Endothelial cell (in vitro differentiated cells): ENCODE measurements at regions not wholly inside any gene's neighbourhood (a gene's known extent, or its start where the extent isn't known, plus 50 kb on each side); places are given as distances from the start of the nearest gene placed in this dataset.

ENCODE experiments used
- DNase-seq: peaks from one replicate; pipeline ENCODE4 v3.0.0; 2021; ENCODE audit warnings: low spot score
- H3K27ac Mint-ChIP-seq: one replicate; pipeline ENCODE4 v1.8.0; 2021; ENCODE audit warnings: mixed read lengths, inconsistent platforms; ENCODE audit not compliant: unreplicated experiment
- H3K27me3 Mint-ChIP-seq: one replicate; pipeline ENCODE4 v1.8.0; 2021; ENCODE audit warnings: mild to moderate bottlenecking, moderate library complexity, mixed read lengths, inconsistent platforms; ENCODE audit not compliant: unreplicated experiment
- H3K36me3 Mint-ChIP-seq: one replicate; pipeline ENCODE4 v1.8.0; 2021; ENCODE audit warnings: mild to moderate bottlenecking, low read depth, mixed read lengths, inconsistent platforms; ENCODE audit not compliant: unreplicated experiment
- H3K4me1 Mint-ChIP-seq: one replicate; pipeline ENCODE4 v1.8.0; 2021; ENCODE audit warnings: mild to moderate bottlenecking, mixed read lengths, inconsistent platforms; ENCODE audit not compliant: unreplicated experiment
- H3K4me3 Mint-ChIP-seq: one replicate; pipeline ENCODE4 v1.8.0; 2021; ENCODE audit warnings: mild to moderate bottlenecking, mixed read lengths, inconsistent platforms; ENCODE audit not compliant: unreplicated experiment
- H3K9me3 Mint-ChIP-seq: one replicate; pipeline ENCODE4 v1.8.0; 2021; ENCODE audit warnings: mixed read lengths, inconsistent platforms; ENCODE audit not compliant: unreplicated experiment
- CTCF ChIP-seq: fragments of 200-600 bp; sonication (generic); IDR thresholded peaks from one replicate; pipeline ENCODE4 v1.5.0; 2021; ENCODE audit warnings: antibody characterized with exemption; ENCODE audit not compliant: unreplicated experiment

- Mint-ChIP-seq H3K27ac (no peak overlapping the region), H3K36me3 (peaks cover 8% of the 10 kb centered on the region), H3K9me3 (peaks cover 12% of the 10 kb centered on the region), H3K27me3 (peaks cover 5% of the 10 kb centered on the region), H3K4me3 (no peak overlapping the region), H3K4me1 (no peaks in the 10 kb centered on the region)
- DNase-seq: no peak
- no peak for TF ChIP-seq CTCF
Observed at GRCh38 chr10:128295003-128295402, 168.8 kb upstream of the MKI67 start.

- no peak overlapping the region for H3K4me3 Mint-ChIP-seq
- no peak overlapping the region for H3K27ac Mint-ChIP-seq
- no peak for TF ChIP-seq CTCF
- H3K4me1 Mint-ChIP-seq: no peaks in the 10 kb centered on the region
- H3K27me3 Mint-ChIP-seq: peaks cover 3% of the 10 kb centered on the region
- peaks cover 9% of the 10 kb centered on the region for H3K36me3 Mint-ChIP-seq
- DNase-seq: no peak
- peaks cover 4% of the 10 kb centered on the region for H3K9me3 Mint-ChIP-seq
Observed at GRCh38 chr10:128296253-128297007, 170.2 kb upstream of the MKI67 start.

- H3K27me3 Mint-ChIP-seq: peaks cover 3% of the 10 kb centered on the region
- H3K9me3 Mint-ChIP-seq: peaks cover 4% of the 10 kb centered on the region
- TF ChIP-seq CTCF: no peak
- H3K4me3 Mint-ChIP-seq: no peak overlapping the region
- DNase-seq: no peak
- H3K4me1 Mint-ChIP-seq: no peaks in the 10 kb centered on the region
- H3K27ac Mint-ChIP-seq: no peak overlapping the region
- H3K36me3 Mint-ChIP-seq: peaks cover 13% of the 10 kb centered on the region
Observed at GRCh38 chr10:128297709-128298378, 171.6 kb upstream of the MKI67 start.

- H3K36me3 Mint-ChIP-seq: peaks cover 13% of the 10 kb centered on the region
- peaks cover 4% of the 10 kb centered on the region for H3K9me3 Mint-ChIP-seq
- no peak overlapping the region for H3K27ac Mint-ChIP-seq
- peaks cover 3% of the 10 kb centered on the region for H3K27me3 Mint-ChIP-seq
- no peak overlapping the region for H3K4me3 Mint-ChIP-seq
- no peaks in the 10 kb centered on the region for H3K4me1 Mint-ChIP-seq
- TF ChIP-seq CTCF: no peak
- DNase-seq: no peak
Observed at GRCh38 chr10:128298587-128298986, 172.4 kb upstream of the MKI67 start.

- Mint-ChIP-seq H3K27ac (no peak overlapping the region), H3K27me3 (peaks cover 3% of the 10 kb centered on the region), H3K4me1 (no peaks in the 10 kb centered on the region), H3K9me3 (peaks cover 4% of the 10 kb centered on the region), H3K36me3 (peaks cover 17% of the 10 kb centered on the region), H3K4me3 (no peak overlapping the region)
- DNase-seq: no peak
- no peak for TF ChIP-seq CTCF
Observed at GRCh38 chr10:128300290-128300824, 174.1 kb upstream of the MKI67 start.
